ENCODE measurements at regions not wholly inside any gene's neighbourhood (a gene's known extent, or its start where the extent isn't known, plus 50 kb on each side); places are given as distances from the start of the nearest gene placed in this dataset.
"Not testable (repeated sequence)": the region's sequence is repeated elsewhere in the genome, so short reads cannot be mapped to it uniquely, and the experiment has no call there.

DNA sequence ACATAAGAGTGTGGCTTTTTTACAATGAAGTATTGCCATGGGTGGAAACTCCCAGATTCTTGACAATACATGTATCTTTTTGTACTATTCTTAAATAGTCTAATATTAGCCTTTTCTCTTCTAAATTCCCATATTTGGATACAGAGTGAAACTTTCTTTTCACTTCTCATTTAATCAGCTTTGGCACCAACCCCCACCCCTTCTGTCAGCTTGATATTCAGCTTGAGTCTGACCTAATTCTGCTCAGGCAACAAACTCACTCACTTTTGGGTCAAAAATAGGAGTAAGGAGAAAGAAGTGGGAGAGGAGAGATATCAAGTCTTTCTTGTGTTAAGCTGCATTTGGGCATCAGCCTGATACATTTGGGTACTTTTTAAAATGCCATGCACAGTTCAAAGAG is 397.5 kb downstream of the COG6 start:
- DNase-seq: no peak
- Mint-ChIP-seq H3K4me1 (ENCODE audit: low read depth, unreplicated experiment) (peaks cover 8% of the 10 kb centered on the region), H3K36me3 (ENCODE audit: insufficient read depth, unreplicated experiment) (no peaks in the 10 kb centered on the region), H3K27me3 (ENCODE audit: insufficient read depth, unreplicated experiment) (peaks cover 4% of the 10 kb centered on the region), H3K4me3 (ENCODE audit: unreplicated experiment) (no peak overlapping the region), H3K27ac (ENCODE audit: unreplicated experiment) (no peak overlapping the region), H3K9me3 (ENCODE audit: unreplicated experiment) (peaks cover 9% of the 10 kb centered on the region)
- no TSS peak for BruUV-seq (replicated peaks)
- ChIA-PET CTCF (no interaction called here), POLR2A (no interaction called here)
- H3K4me1 ChIP-seq: no peaks in the 10 kb centered on the region
- no peaks in the 10 kb centered on the region for H3K36me3 ChIP-seq (ENCODE audit: control insufficient read depth, insufficient read depth, low read length)
- H3K9me3 ChIP-seq: no peaks in the 10 kb centered on the region
- intact Hi-C loops (cut with micrococcal nuclease; ENCODE audit: unreplicated experiment): no loop called here
- H3K27me3 ChIP-seq (replicated peaks; ENCODE audit: control insufficient read depth, insufficient read depth, low read length): no peaks in the 10 kb centered on the region
- TF ChIP-seq, protein P1, sequence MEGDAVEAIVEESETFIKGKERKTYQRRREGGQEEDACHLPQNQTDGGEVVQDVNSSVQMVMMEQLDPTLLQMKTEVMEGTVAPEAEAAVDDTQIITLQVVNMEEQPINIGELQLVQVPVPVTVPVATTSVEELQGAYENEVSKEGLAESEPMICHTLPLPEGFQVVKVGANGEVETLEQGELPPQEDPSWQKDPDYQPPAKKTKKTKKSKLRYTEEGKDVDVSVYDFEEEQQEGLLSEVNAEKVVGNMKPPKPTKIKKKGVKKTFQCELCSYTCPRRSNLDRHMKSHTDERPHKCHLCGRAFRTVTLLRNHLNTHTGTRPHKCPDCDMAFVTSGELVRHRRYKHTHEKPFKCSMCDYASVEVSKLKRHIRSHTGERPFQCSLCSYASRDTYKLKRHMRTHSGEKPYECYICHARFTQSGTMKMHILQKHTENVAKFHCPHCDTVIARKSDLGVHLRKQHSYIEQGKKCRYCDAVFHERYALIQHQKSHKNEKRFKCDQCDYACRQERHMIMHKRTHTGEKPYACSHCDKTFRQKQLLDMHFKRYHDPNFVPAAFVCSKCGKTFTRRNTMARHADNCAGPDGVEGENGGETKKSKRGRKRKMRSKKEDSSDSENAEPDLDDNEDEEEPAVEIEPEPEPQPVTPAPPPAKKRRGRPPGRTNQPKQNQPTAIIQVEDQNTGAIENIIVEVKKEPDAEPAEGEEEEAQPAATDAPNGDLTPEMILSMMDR (IDR thresholded peaks at IDR 0.05; ENCODE audit: insufficient read depth in 1 of 2, low read depth in 1 of 2, low read length in 1 of 2, severe bottlenecking in 1 of 2, unreplicated experiment in 1 of 2): no peak
- H3K4me3 ChIP-seq (ENCODE audit: low read depth, low read length): no peak overlapping the region

DNA sequence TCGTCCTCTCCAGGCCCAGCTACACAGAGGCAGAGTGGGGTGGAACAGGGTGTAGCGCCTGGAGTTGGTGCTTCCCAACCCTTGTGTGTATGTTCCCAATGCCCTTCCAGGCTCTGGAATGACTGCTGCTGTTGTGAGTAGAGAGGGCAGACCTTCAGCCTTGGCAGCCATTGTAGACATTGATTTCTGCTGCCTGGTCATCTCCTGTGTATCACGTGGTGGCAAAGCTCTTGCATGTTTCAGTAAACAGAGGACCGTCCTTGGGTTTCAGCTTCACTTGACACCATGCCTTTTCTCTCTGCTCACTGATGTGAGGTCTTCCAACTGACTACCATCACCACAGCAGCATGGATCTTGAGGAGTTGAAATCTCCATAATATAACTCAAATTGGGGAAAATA is 397.9 kb downstream of the COG6 start:
- Histone ChIP-seq H3K36me3 (ENCODE audit: control insufficient read depth, insufficient read depth, low read length) (no peaks in the 10 kb centered on the region), H3K27me3 (replicated peaks; ENCODE audit: control insufficient read depth, insufficient read depth, low read length) (no peaks in the 10 kb centered on the region), H3K4me1 (no peaks in the 10 kb centered on the region), H3K9me3 (no peaks in the 10 kb centered on the region), H3K4me3 (ENCODE audit: low read depth, low read length) (no peak overlapping the region)
- BruUV-seq (replicated peaks): no TSS peak
- no peak overlapping the region for H3K27ac Mint-ChIP-seq (ENCODE audit: unreplicated experiment)
- peaks cover 8% of the 10 kb centered on the region for H3K4me1 Mint-ChIP-seq (ENCODE audit: low read depth, unreplicated experiment)
- H3K9me3 Mint-ChIP-seq (ENCODE audit: unreplicated experiment): peaks cover 9% of the 10 kb centered on the region
- ChIA-PET POLR2A (no interaction called here), CTCF (no interaction called here)
- peaks cover 4% of the 10 kb centered on the region for H3K27me3 Mint-ChIP-seq (ENCODE audit: insufficient read depth, unreplicated experiment)
- no peak overlapping the region for H3K4me3 Mint-ChIP-seq (ENCODE audit: unreplicated experiment)
- H3K36me3 Mint-ChIP-seq (ENCODE audit: insufficient read depth, unreplicated experiment): no peaks in the 10 kb centered on the region
- intact Hi-C loops (cut with micrococcal nuclease; ENCODE audit: unreplicated experiment): no loop called here
- no peak for DNase-seq
- TF ChIP-seq, protein P1 (IDR thresholded peaks at IDR 0.05; ENCODE audit: insufficient read depth in 1 of 2, low read depth in 1 of 2, low read length in 1 of 2, severe bottlenecking in 1 of 2, unreplicated experiment in 1 of 2): no peak

DNA sequence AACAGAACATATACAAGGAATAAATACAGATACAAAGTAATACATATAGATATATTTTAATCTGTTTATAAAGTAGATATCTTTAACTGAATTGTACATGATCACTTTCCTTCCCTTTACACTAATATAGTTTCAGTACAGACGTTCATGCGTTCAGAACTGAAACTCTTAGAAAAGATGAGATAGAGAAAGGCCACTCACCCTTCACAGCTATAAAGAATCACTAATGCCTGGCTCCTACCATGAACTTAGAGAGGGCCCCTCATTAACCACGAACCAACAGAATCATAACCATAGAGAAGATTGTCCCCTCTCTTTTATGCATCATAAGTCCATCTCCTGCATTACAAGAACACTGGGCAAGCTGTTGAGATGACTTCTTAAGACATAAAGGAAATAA is 399.0 kb downstream of the COG6 start:
- H3K27me3 Mint-ChIP-seq (ENCODE audit: insufficient read depth, unreplicated experiment); BruUV-seq (replicated peaks); DNase-seq; intact Hi-C loops (cut with micrococcal nuclease; ENCODE audit: unreplicated experiment); H3K4me3 ChIP-seq (ENCODE audit: low read depth, low read length); H3K36me3 Mint-ChIP-seq (ENCODE audit: insufficient read depth, unreplicated experiment); H3K4me3 Mint-ChIP-seq (ENCODE audit: unreplicated experiment); H3K27me3 ChIP-seq (replicated peaks; ENCODE audit: control insufficient read depth, insufficient read depth, low read length); H3K4me1 ChIP-seq; POLR2A ChIA-PET; H3K27ac Mint-ChIP-seq (ENCODE audit: unreplicated experiment); H3K9me3 ChIP-seq; H3K9me3 Mint-ChIP-seq (ENCODE audit: unreplicated experiment); H3K4me1 Mint-ChIP-seq (ENCODE audit: low read depth, unreplicated experiment); CTCF ChIA-PET; H3K36me3 ChIP-seq (ENCODE audit: control insufficient read depth, insufficient read depth, low read length): not testable (repeated sequence)

Measured in Caco-2 (cell line).